Esophagus squamous epithelium (tissue), 4 donors: ENCODE measurements at regions not wholly inside any gene's neighbourhood (a gene's known extent, or its start where the extent isn't known, plus 50 kb on each side); places are given as distances from the start of the nearest gene placed in this dataset.

ENCODE experiments used
- CTCF ChIP-seq, 6 experiments: fragments of 450-650 bp in 4 of 6; fragments of 200-600 bp in 2 of 6; sonication (generic) in 2 of 6; IDR thresholded peaks; one replicate each; pipeline ENCODE4 v1.5.1; 2016 to 2019; ENCODE audit warnings: antibody characterized with exemption in 6 of 6, mild to moderate bottlenecking in 4 of 6, moderate library complexity in 4 of 6
- POLR2A ChIP-seq, 4 donors: fragments of 450-650 bp; IDR thresholded peaks; one replicate each; pipeline ENCODE4 v1.6.1; 2017; ENCODE audit warnings: antibody characterized with exemption in 4 of 4, mild to moderate bottlenecking in 4 of 4, moderate library complexity in 3 of 4

- no peak for TF ChIP-seq POLR2A (IDR thresholded peaks at IDR 0.05)
- no peak for TF ChIP-seq CTCF (IDR thresholded peaks at IDR 0.05)
Measured at GRCh38 chr4:12495211-12495610, 988.9 kb downstream of the RAB28 start.
